NCI-H748 treated with DMSO at 0.1 percent for 48 hours (cell line): ENCODE measurements at regions not wholly inside any gene's neighbourhood (a gene's known extent, or its start where the extent isn't known, plus 50 kb on each side); places are given as distances from the start of the nearest gene placed in this dataset.
"Not testable (repeated sequence)": the region's sequence is repeated elsewhere in the genome, so short reads cannot be mapped to it uniquely, and the experiment has no call there.

Source experiments
- DNase-seq: peaks from one replicate; lab custom pipeline; 2025; lab: John Stamatoyannopoulos, UW

- DNase-seq = no peak
Measured at GRCh38 chr2:125224188-125224587, 1199.1 kb downstream of the CNTNAP5 start.

GRCh38 chr2:125224830-125225229 is 1199.7 kb downstream of the CNTNAP5 start:
- DNase-seq = no peak

GRCh38 chr2:125227843-125228392 is 1202.8 kb downstream of the CNTNAP5 start:
- no peak for DNase-seq

GRCh38 chr2:125240870-125241269 is 1215.8 kb downstream of the CNTNAP5 start:
- no peak for DNase-seq

- no peak for DNase-seq
Measured at GRCh38 chr2:125243074-125243473, 1218.0 kb downstream of the CNTNAP5 start.

GRCh38 chr2:125254010-125254409 is 1228.9 kb downstream of the CNTNAP5 start:
- DNase-seq = no peak

- no peak for DNase-seq
Measured at GRCh38 chr2:125259451-125259850, 1234.4 kb downstream of the CNTNAP5 start.

GRCh38 chr2:125260366-125260930 is 1235.4 kb downstream of the CNTNAP5 start:
- not testable (repeated sequence) for DNase-seq

- DNase-seq = no peak
Measured at GRCh38 chr2:125264453-125264852, 1239.4 kb downstream of the CNTNAP5 start.

GRCh38 chr2:125267683-125268082 is 1242.6 kb downstream of the CNTNAP5 start:
- DNase-seq = no peak

GRCh38 chr2:125272651-125273050 is 1247.6 kb downstream of the CNTNAP5 start:
- DNase-seq = no peak

- no peak for DNase-seq
Measured at GRCh38 chr2:125274718-125275117, 1249.6 kb downstream of the CNTNAP5 start.

GRCh38 chr2:125280265-125280664 is 1255.2 kb downstream of the CNTNAP5 start:
- DNase-seq = no peak

GRCh38 chr2:125281242-125281641 is 1256.2 kb downstream of the CNTNAP5 start:
- DNase-seq = no peak

- DNase-seq = no peak
Measured at GRCh38 chr2:125296742-125297141, 1271.7 kb downstream of the CNTNAP5 start.

- no peak for DNase-seq
Measured at GRCh38 chr2:125310657-125311364, 1285.7 kb downstream of the CNTNAP5 start.

GRCh38 chr2:125312342-125312741 is 1287.3 kb downstream of the CNTNAP5 start:
- no peak for DNase-seq

- DNase-seq = no peak
Measured at GRCh38 chr2:125313806-125314205, 1288.7 kb downstream of the CNTNAP5 start.

GRCh38 chr2:125318740-125319139 is 1293.7 kb downstream of the CNTNAP5 start:
- no peak for DNase-seq

- DNase-seq = no peak
Measured at GRCh38 chr2:125324273-125324672, 1299.2 kb downstream of the CNTNAP5 start.

GRCh38 chr2:125330133-125330532 is 1305.0 kb downstream of the CNTNAP5 start:
- DNase-seq = no peak

GRCh38 chr2:125341353-125341752 is 1314.6 kb upstream of the GYPC start:
- DNase-seq = no peak

GRCh38 chr2:125353542-125353941 is 1302.4 kb upstream of the GYPC start:
- not testable (repeated sequence) for DNase-seq
